GM19239 (cell line): ENCODE measurements at regions not wholly inside any gene's neighbourhood (a gene's known extent, or its start where the extent isn't known, plus 50 kb on each side); places are given as distances from the start of the nearest gene placed in this dataset.

Experiments
- DNase-seq: peaks from one replicate; pipeline ENCODE4 v3.0.0; 2011; ENCODE audit warnings: low spot score; ENCODE audit not compliant: insufficient read length
- FAIRE-seq: peaks from 2 replicates; lab custom pipeline; 2011; peaks lifted over from hg19 to GRCh38; lab: Jason Lieb, UNC

DNA sequence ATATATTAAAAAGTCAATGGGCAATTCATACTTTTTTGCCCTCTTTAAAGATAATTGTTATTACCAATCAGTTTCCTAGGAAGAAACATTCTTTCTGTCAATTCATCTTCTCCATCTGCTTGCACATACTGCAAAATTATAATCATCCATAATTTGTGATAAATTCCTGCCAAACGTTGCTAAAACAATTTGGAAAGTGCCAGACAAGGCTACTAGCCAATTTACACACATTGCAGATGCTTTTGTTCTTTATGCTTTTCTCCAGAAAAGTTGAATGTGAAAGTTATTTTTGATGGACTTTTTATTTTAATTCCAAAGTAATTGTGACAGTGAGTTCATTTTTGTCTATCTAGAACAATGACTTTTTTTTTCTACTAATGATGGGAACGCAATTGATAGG lies 992.8 kb upstream of the ADGRL2 start:
- no peak for FAIRE-seq
- no peak for DNase-seq

DNA sequence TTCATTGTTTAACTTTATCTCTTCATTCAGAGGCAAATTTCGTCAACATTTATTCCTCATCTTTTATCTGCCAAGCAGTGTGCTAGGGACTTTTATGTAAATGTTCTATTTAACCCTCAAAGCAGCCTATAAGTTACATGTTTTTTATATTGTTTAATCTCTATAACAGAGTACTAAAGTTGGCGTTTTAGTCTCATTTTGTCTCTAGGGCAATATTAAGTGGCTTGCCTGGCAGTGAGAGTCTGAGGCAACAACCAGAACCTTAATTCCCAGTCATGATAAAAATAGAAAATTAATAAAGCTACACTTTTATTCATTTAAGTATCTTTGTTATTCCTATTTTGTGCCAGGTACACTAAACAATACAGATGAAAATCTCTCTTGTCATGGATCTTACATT lies 994.3 kb upstream of the ADGRL2 start:
- DNase-seq (no peak), FAIRE-seq (no peak)

DNA sequence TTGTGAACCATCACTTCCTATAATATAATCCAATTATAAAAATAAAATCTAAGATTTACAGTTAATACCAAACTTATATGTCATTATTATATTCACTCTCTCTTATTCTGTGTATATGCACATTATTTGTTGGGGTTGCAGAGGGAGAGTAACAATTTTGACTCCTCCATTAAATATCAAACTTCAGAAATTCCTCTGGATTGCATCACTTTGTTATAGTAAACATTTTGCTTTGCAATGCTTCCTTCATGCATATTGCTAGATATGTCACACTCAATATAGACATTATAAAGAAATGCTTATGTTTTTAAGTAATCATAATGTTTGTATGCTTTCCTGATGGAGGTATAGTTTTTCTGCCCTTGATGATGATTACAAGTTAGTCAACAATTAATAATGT lies 999.0 kb upstream of the ADGRL2 start:
- DNase-seq (no peak), FAIRE-seq (no peak)

DNA sequence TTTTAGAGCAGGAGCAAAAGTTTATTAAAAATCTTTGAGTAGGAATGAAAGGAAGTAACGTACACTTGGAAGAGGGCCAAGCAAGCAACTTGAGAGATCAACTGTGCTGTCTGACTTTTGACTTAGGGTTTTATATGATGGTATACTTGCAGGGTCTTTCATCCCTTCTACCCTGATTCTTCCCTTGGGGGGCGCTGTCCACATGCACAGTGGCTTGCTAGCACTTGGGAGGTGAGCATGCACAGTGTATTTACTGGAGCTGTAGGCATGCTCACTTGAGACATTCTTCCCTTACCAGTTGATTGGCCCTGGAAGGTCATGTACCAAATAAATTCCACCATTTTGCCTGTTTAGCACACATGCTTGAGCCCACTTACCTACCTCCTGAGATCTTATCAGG lies 1001.3 kb upstream of the ADGRL2 start:
- FAIRE-seq (no peak), DNase-seq (no peak)

DNA sequence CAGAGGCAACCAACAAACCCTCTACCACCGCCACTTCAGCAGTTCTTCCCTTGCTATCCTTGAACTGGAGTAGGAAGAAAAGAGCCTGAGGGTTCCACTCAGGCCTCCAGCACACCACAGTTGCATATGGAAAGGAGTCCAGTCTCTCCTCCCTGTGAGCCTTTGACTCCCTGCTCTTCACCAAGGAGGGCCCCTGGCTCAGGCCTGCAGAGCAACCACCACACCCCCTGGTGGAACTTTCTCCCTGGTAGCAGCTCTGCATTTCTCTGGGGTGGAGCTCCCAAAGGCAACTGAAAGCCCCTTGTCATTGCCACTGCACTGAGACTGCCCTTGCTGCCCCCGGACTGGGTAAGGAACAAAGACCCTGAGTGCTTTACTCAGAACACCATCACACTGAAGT lies 1021.5 kb upstream of the ADGRL2 start:
- no peak for FAIRE-seq

DNA sequence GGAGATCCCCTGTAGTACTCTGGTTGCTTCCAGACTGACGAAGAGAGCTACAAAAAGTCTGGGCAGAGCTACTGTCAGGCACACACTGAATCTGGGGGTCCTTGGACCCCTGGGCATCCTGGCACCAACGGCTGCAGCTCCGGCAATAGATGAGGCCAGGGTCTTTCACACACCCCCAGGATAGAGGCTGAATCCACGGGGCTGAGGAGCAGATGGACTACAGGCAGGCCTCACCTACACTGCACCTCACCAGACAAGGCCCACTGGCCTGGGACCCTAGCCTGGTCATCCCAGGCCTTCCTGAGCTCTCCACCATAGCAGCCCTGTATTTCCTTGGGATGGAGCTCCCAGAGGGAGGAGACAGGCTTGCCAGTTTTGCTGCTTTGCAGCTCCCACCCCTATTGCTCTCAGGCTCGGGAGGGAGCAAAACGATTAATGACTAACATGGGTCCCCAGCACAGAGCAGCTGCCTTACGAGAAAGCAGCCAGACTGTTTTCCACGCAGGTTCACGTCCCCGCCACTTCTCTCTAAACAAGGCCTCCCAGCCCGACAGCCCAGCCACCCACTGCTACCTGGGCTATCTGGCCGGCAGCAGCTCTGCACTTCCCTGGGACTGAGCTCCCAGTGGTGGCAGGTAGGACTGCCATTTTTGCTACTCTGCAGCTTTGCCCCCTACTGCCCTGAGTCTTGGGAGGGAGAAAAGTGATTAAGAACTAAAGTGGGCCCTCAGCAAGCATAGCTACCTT lies 1022.5 kb upstream of the ADGRL2 start:
- no peak for FAIRE-seq
- DNase-seq, result no peak

More for the DNA sequence above, 1021.5 kb upstream of the ADGRL2 start:
- DNase-seq, result no peak

DNA sequence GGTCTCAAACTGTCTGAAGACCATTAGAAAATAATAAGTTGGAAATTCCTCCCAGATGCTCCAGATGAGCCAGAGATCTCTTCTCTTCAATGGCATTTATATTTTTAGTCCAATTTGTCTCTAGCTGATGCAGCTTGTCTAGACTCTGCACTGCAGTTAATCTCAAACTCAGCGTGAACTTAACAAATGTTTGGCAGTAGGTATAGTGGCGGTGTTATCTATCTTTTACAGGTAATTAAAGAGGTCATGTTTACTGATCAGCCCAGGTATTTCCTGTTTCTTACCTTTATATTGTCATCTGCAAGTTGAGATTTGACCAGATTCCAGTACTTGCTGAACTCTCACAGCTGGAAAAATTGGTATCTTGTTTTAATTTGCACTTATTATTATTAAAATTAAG lies 1024.5 kb upstream of the ADGRL2 start:
- no peak for DNase-seq
- no peak for FAIRE-seq

DNA sequence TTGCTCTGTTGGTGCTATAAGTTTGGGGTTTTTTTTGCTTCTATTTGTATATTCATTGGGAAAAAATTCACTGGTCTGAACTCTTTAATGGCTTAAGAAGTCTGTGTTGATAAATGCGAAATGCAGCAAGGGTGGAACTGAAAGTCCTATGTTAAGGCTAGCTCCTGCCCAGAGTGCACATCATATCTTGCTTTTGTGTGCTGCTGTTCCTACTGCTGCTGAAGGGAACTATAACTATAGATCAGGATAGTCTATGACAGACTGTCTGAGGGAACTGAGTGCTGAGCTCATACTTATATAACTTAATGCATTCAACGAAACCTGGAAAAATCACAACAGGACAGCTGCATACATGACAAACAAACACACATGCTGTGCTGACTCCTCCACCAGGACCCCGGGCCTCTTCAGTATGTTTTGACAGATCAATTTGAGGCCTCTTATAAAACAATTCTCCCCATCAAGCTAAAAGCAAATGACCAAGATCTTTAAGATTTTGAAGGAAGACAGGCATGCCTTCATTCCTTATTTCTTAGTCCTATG lies 1031.5 kb upstream of the ADGRL2 start:
- no peak for FAIRE-seq
- DNase-seq, result no peak

DNA sequence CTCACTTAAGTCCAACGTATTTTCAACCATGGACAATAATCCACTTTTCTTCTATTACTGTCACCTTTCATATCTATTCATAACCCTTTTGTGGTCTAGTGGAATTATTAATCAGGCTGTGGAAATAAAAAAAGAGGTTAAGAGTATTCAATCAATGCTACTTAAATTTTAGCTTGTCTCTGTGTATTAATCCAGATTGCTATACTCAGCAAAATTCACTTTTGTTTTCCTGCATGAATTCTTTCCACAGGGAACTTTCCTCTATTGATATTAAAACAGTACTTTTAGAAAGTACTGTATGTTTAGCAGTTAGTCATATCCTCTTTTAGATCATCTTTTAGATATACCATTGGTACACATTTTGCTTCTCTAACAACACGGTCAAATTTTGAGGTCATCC lies 1033.0 kb upstream of the ADGRL2 start:
- DNase-seq (no peak), FAIRE-seq (no peak)

DNA sequence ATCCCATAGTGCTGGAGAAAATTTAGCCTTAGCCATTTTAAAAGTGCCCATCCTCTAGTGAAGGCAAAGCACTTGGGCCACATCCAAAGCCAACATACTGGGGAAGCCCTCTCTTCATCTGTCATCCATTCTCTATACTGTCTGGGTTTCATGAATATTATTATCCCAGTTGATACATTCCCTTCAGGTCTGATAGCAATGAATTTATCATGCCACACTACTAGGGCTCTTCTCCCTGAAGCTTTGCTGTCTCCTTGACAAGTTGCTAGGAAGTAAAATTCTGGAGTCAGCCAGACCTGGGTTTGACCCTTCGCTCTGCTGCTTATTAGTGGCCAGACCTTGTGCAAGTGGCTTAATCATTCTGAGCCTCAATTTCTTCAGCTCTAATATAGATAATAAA lies 1041.4 kb upstream of the ADGRL2 start:
- DNase-seq (no peak), FAIRE-seq (no peak)

DNA sequence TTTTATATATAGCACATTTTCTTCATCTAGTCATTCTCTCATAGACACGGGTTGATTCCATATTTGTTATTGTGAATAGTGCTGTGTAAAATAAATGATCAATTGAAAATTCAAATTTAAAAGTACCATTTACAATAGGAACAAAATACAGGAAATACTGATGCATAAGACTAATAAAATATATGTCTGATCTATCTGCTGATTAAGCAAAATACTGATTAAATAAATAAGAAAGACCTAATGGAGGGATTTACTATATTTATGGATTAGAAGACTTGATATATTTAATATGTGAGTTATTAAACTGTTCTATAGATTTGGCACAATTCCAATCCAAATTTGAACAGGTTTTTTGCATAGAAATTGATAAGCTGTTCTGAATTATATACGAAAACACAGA lies 1044.8 kb upstream of the ADGRL2 start:
- FAIRE-seq, result no peak
- DNase-seq, result no peak

DNA sequence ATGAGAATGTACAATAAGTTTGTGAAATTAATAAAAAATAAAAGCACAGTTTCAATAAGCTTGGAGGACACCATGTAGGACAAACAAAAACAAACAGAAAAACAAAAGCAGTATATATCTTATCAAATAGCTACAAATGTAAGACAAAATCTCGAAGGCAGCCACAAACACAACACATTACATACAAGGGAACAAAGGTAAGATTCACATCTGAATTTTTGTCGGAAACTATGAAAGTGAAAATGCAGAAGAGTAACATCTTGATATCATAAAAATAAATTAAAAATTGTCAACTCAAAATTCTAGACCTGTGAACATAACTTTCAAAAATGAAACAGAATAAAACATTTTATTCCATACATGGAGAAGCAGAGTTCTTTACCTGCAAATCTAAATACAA lies 1049.5 kb upstream of the ADGRL2 start:
- DNase-seq (no peak), FAIRE-seq (no peak)

DNA sequence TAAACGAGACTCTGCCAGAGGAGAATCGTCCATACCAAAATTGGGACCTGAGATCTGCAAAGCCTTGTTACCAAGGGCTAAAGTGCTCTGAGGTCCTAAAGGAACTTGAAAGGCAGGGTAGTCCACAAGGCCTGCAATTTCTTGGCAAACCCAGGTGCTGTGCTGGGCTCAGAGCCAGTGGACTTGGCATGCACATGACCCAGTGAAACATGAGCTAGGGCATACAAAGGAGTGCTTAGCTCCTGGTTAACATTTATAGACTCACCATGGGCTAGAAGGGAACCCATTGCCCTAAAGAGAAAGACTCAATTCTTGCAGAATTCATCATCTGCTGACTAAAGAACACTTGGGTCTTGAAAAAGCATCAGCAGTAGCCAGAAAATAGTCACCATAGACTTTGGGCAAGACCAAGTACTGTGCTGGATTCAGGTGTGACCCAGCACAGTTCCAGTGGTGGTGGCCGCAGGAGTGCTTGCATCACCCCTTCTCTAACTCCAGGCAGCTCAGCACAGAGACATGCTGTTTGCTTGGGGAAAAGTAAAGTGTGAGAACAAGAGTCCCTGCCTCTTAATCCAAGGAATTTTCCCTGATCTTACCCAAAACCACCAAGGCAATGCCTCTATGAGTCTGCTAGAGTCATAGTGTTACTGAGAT lies 1069.4 kb upstream of the ADGRL2 start:
- FAIRE-seq (no peak), DNase-seq (no peak)

DNA sequence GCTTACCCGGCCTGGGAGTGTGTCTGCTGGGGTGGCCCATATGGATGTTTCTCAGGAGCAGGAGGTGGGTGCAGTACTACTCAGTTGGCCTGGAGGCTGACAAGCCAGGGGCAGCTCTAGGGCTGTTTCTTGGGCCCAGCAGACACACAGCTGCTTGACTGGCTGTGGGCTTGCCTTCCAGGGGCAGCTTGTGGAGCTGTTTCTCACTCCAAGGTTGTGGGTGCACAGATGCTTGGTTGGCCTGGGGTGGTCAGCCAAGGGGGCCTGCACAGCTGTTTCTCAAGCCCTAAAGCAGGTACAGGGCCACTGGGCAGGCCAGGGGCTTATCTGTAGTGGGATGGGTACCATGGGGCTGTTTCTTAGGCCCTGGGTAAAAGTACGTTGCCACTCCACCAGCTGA lies 1078.1 kb upstream of the ADGRL2 start:
- FAIRE-seq, result no peak
- no peak for DNase-seq

DNA sequence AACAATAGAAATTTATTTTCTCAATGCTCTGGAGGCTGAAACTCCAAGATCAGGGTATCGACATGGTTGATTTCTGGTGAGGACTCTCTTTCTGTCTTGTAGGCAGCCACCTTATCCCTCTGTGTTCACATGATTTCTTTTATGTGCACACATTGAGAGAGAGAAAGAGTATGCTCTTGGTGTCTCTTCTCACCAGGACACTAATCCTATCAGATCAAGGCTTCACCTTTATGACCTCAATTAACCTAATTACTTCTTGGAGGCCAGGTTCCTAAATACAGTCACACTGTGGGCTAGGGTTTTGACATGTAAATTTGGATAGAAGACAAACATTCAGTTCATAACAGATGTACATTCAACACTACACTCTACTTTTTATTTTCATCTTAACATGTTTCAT lies 1094.2 kb upstream of the ADGRL2 start:
- FAIRE-seq, result no peak
- DNase-seq, result no peak

DNA sequence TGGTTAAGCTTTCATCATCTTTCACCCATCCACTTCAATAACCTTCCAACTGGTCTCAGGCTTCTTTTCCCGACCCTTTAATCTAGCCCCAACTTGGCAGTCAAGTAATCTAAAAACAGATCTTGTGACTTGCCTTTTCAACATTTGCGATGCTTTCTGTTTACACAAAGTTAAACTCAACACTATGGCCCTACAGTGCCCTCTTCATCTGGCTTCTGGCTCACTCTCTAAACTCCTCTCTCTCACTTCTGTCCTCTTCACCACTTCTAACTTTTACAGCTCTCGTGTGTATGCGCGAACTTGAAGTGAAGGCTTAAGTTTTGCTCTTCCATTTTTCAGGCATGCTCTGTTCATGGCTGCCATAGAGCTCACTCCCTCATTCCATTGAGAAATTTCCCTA lies 1122.3 kb upstream of the ADGRL2 start:
- DNase-seq, result no peak
- no peak for FAIRE-seq

DNA sequence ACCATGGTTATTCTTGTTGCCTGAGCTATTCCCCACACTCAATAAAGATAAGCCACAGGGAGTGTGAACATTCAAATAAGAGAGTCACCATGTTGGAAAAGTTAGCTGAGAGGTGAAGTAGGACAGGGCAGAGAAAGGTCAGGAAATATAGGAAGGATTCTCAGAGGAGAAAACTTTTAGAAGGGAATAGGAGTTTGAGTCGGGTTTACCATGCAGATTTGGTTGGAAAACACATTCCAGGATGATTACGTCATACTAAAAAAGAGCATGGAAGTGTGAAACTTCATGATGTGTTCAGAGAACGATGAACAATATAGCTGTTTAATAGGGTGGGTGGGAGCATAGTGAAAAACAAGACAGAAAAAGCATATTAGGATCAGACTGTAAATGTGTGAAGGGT lies 1125.3 kb upstream of the ADGRL2 start:
- DNase-seq (no peak), FAIRE-seq (no peak)

DNA sequence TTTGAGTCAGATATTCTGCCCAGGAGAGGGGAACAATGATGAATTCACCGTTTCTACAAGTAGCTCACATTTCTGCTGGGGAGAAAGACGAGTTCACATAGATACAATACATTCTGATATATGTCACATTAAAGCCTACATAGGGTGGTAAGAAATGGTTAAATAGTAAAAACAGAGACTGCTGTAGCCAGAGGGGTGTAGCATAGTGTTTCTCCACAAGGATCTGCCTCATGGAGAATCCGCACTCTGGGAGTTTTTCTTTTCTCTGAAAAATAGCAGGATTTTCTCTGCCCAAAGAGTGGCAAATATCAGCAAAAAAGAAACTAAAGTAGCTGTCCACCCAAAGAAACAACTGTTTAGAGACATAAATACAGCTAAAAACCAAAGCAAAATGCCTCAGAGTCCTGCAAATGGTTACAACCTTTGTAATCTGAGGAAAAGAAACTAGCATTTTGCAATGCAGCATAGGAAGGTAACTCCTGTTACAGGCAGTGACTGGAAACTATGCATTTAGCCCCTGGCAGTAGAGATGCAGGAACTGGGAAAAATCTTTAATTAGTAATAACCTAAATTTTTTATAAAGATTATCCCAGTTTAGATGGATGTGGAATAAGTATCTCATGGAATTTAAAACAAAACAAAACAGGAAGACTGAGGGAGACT lies 1126.7 kb upstream of the ADGRL2 start:
- DNase-seq (no peak), FAIRE-seq (no peak)

DNA sequence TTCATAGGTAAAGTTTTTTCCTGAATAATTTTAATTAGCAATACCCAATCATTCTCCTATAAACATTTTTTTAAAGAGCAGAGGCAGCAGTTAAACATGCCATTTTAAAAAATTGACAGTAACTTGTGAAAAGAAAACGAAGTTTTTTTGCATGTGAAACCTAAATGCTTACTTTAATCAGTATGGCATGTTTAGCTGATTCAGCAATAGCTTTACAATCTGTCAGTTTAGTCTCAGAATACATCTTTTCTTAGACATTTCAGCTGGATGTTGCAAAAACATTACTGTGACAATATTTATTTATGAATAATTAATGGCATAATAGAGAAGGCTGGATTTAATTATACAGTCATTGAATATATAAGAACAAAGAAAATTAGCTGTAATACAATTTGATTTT lies 1132.4 kb upstream of the ADGRL2 start:
- DNase-seq (no peak), FAIRE-seq (no peak)

DNA sequence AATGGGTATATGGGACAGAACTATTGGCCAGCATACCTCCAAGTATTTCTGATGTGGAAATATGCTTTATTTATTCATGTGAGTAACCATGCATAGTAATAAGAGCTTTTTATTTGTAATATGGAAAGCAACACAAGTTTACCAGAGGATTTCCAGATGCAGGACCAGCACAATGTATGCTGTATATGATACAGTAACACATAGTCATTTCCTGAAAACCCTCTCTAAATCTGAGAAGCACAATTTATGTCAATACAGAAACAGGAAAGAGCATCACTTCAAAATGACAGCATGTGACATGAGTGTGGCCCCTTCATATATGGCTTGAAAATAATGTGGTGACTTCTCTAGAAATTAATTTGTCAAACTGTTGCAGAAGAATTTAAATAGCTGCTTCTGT lies 1134.7 kb upstream of the ADGRL2 start:
- FAIRE-seq (no peak), DNase-seq (no peak)

DNA sequence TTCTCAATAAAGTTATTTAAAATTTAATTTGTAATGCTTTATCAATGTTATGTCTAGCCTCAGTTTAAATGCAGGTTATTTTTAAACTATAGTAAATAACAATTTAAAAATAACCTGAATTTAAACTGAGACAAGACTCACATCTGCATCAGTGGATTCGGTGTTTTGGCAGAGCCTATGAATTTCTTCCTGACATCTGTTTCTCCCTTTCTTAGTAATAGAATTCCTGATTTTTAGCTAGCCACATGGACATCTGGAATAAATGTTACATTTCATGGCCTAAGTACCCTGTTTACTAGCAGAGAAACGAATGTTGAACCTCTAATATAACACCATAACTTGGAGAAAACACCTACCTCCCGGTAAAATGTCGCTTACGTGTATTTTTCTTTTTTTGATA lies 1141.6 kb upstream of the ADGRL2 start:
- DNase-seq (no peak), FAIRE-seq (no peak)
